Right atrium auricular region (tissue), 2 donors: ENCODE measurements at regions not wholly inside any gene's neighbourhood (a gene's known extent, or its start where the extent isn't known, plus 50 kb on each side); places are given as distances from the start of the nearest gene placed in this dataset.

Experiments
- DNase-seq: peaks from one replicate; pipeline ENCODE4 v3.0.0-alpha.2; 2019; ENCODE audit warnings: low spot score
- H3K27ac ChIP-seq, 2 donors: fragments of 200-600 bp; sonication (generic); 1 replicate in 1 of 2; 2 replicates in 1 of 2; pipeline ENCODE4 v1.5.1; 2016 to 2019
- H3K27me3 ChIP-seq, 2 donors: fragments of 200-600 bp; sonication (generic); one replicate each; pipeline versions ENCODE4 v1.5.1 to v1.6.0; 2017 to 2019
- H3K36me3 ChIP-seq: fragments of 200-600 bp; sonication (generic); one replicate; pipeline ENCODE4 v1.5.1; 2016
- H3K4me1 ChIP-seq, 2 donors: fragments of 200-600 bp; sonication (generic); one replicate each; pipeline versions ENCODE4 v1.5.1 to v1.6.0; 2017 to 2019
- H3K4me3 ChIP-seq, 2 donors: fragments of 200-600 bp; sonication (generic); 1 replicate in 1 of 2; 2 replicates in 1 of 2; pipeline ENCODE4 v1.5.1; 2017 to 2019; ENCODE audit warnings: mild to moderate bottlenecking in 1 of 2, moderate library complexity in 1 of 2
- H3K9me3 ChIP-seq, 2 donors: fragments of 200-600 bp; sonication (generic); one replicate each; pipeline ENCODE4 v1.5.1; 2019
- CTCF ChIP-seq, 2 donors: fragments of 200-600 bp; sonication (generic); IDR thresholded peaks; one replicate each; pipeline ENCODE4 v1.5.1; 2019; ENCODE audit warnings: antibody characterized with exemption in 2 of 2

DNA sequence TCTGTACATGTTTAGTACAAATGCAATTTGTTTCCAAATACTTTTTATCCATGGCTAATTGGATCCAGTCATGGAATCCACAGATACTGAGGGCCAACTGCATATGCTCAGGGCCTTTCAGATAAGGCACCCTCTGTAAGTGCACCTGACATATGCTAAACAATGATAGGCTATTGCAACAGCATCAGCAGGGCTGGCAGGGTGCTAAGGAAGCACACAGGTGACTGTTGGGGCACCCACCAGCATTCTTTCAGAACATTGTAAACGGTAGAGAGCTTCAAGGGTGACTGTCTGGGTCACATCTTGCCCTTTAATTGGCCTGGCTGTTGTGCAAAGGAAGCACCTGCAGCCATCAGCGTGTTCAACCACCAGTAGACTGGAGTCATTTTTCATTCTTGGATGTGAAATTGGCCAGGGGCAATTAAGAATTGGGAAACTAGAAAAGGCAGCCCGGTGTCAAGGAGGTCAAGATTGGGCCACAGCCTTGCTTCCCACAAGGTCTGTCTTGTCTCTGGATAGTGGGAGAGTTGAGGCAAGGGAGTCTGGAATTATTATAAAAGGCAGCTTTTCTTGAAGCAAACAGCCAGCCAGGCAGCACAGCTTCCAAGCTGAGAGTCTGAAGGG, 129.3 kb upstream of the RAI14 start:
- Histone ChIP-seq H3K27ac (no peak overlapping the region), H3K9me3 (no peaks in the 10 kb centered on the region), H3K4me1 (no peaks in the 10 kb centered on the region), H3K27me3 (no peaks in the 10 kb centered on the region), H3K36me3 (no peaks in the 10 kb centered on the region), H3K4me3 (no peak overlapping the region)
- DNase-seq: no peak
- TF ChIP-seq CTCF (IDR thresholded peaks at IDR 0.05): no peak

- DNase-seq: no peak
- Histone ChIP-seq H3K27ac (no peak overlapping the region), H3K36me3 (no peaks in the 10 kb centered on the region), H3K4me3 (no peak overlapping the region), H3K4me1 (no peaks in the 10 kb centered on the region), H3K27me3 (no peaks in the 10 kb centered on the region), H3K9me3 (no peaks in the 10 kb centered on the region)
- TF ChIP-seq CTCF (IDR thresholded peaks at IDR 0.05): no peak
Measured at GRCh38 chr5:34529581-34530331, 126.4 kb upstream of the RAI14 start.

DNA sequence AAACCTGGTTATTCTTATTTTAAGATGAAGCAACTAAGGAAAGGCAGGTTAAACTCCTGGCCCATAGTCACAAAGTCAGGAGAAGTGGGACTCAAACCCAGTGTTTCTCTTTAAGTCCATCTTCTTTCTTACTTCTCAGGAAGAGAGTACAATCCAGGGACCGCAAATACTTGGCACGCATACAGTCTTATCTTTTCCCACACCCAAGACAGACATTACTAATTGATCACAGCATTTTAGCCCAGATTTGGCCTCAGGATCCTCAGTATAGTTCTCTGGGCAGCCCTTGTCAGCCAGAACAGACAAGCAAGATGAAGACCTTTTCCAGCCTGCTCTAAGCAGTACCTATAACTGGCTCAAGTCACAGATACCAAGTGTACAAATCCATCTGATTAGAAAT, 125.5 kb upstream of the RAI14 start:
- H3K36me3 ChIP-seq: no peaks in the 10 kb centered on the region
- no peak for TF ChIP-seq CTCF (IDR thresholded peaks at IDR 0.05)
- no peaks in the 10 kb centered on the region for H3K9me3 ChIP-seq
- no peak overlapping the region for H3K27ac ChIP-seq
- no peak for DNase-seq
- H3K4me3 ChIP-seq: no peak overlapping the region
- no peaks in the 10 kb centered on the region for H3K4me1 ChIP-seq
- H3K27me3 ChIP-seq: no peaks in the 10 kb centered on the region

DNA sequence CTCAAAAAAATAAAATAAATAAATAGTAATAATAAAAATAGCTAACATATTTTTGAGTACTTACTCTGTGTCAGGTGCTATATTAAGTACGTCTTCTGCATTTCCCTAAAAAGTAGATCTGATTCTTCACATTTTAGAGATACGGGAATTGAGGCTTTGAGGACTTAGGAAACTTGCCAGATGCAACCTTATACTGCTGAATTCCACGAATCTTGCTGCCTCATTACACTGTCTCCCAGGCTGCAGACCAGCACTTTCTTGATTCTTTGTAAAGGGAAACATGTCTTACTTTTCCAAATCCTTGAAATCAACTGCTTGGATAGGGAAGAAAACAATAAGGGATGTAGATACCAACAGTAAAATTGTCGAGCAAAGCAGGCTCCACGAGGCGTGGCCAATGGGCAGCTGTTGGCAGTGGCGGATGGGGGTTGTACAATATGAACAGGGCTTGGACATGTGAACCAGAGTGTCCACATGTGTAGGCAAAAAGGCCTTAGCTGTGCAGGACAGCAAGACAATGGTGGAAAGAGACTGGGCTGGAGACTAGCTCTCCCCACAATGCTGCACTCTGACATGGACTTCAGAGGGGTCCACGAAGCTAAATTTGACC, 124.3 kb upstream of the RAI14 start:
- no peak for TF ChIP-seq CTCF (IDR thresholded peaks at IDR 0.05)
- no peak overlapping the region for H3K27ac ChIP-seq
- no peaks in the 10 kb centered on the region for H3K4me1 ChIP-seq
- H3K27me3 ChIP-seq: no peaks in the 10 kb centered on the region
- no peak overlapping the region for H3K4me3 ChIP-seq
- no peaks in the 10 kb centered on the region for H3K9me3 ChIP-seq
- DNase-seq: no peak
- H3K36me3 ChIP-seq: no peaks in the 10 kb centered on the region

DNA sequence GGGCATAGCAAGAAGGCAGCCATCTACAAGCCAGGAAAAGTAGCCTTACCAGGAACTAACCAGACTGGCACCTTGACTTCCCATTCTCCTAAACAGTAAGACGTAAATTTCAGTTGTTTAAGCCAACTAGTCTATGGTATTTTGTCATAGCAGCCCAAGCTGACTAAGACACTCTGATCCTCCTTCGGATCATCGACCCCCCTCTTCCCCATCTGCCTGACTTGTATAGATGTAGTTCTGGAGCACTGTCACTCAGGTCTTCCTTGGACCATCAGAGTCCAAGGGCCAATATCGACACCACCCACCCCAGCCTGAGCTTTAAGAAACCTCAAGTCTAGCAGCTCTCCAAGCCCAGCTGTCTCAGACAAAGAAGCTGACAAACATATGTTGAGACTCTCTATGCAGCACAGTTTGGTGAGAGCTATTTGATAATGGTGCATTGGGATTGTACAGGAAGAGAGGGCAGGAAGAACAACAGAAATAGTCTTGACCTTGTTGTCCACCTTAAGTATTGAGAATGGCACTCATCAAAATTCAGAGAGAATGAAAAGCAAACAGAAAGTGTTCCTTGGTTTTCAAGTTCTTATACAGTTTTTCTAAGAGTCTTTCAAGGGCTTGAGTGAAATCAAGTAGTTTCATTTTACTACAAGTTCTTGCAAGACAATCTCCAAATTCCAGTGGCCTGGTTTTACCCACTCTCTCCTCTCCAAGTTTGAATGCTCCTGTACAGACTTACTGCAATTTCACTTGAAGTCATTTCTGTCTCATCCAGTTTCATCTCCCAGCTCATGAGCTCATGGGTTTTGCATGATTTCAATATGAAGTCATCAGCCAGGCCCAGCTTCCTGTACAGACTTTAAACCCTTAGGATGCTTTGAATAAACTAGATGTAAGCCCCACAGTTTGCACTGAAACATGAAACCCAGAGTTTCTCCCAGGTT, 122.3 kb upstream of the RAI14 start:
- H3K27me3 ChIP-seq: no peaks in the 10 kb centered on the region
- no peaks in the 10 kb centered on the region for H3K4me1 ChIP-seq
- no peaks in the 10 kb centered on the region for H3K36me3 ChIP-seq
- H3K9me3 ChIP-seq: no peaks in the 10 kb centered on the region
- no peak overlapping the region for H3K27ac ChIP-seq
- TF ChIP-seq CTCF (IDR thresholded peaks at IDR 0.05): no peak
- no peak overlapping the region for H3K4me3 ChIP-seq
- DNase-seq: no peak
